ENCODE measurements at regions not wholly inside any gene's neighbourhood (a gene's known extent, or its start where the extent isn't known, plus 50 kb on each side); places are given as distances from the start of the nearest gene placed in this dataset.
"Not testable (repeated sequence)": the region's sequence is repeated elsewhere in the genome, so short reads cannot be mapped to it uniquely, and the experiment has no call there.

- DNase-seq (ENCODE audit: low read depth) = no peak
- no peak for TF ChIP-seq CTCF (IDR thresholded peaks at IDR 0.05; ENCODE audit: low read length, missing control alignments)
- H3K4me3 ChIP-seq (replicated peaks; ENCODE audit: low read depth, low read length) = no peak overlapping the region
These were observed 407.6 kb upstream of the SPHKAP start for GRCh38 chr2:228589115-228589514.

GRCh38 chr2:228581731-228582130 lies 400.2 kb upstream of the SPHKAP start:
- no peak overlapping the region for H3K4me3 ChIP-seq (replicated peaks; ENCODE audit: low read depth, low read length)
- no peak for TF ChIP-seq CTCF (IDR thresholded peaks at IDR 0.05; ENCODE audit: low read length, missing control alignments)
- DNase-seq (ENCODE audit: low read depth) = no peak

- no peak overlapping the region for H3K4me3 ChIP-seq (replicated peaks; ENCODE audit: low read depth, low read length)
- no peak for DNase-seq (ENCODE audit: low read depth)
- TF ChIP-seq CTCF (IDR thresholded peaks at IDR 0.05; ENCODE audit: low read length, missing control alignments) = no peak
These were observed 394.4 kb upstream of the SPHKAP start for GRCh38 chr2:228575897-228576296.

- H3K4me3 ChIP-seq (replicated peaks; ENCODE audit: low read depth, low read length); DNase-seq (ENCODE audit: low read depth): not testable (repeated sequence)
These were observed 386.8 kb upstream of the SPHKAP start for GRCh38 chr2:228568275-228568674.

- no peak overlapping the region for H3K4me3 ChIP-seq (replicated peaks; ENCODE audit: low read depth, low read length)
- no peak for TF ChIP-seq CTCF (IDR thresholded peaks at IDR 0.05; ENCODE audit: low read length, missing control alignments)
- DNase-seq (ENCODE audit: low read depth) = no peak
These were observed 380.3 kb upstream of the SPHKAP start for GRCh38 chr2:228561816-228562215.

GRCh38 chr2:228559774-228560415 lies 378.4 kb upstream of the SPHKAP start:
- DNase-seq (ENCODE audit: low read depth) = no peak
- no peak for TF ChIP-seq CTCF (IDR thresholded peaks at IDR 0.05; ENCODE audit: low read length, missing control alignments)
- H3K4me3 ChIP-seq (replicated peaks; ENCODE audit: low read depth, low read length) = no peak overlapping the region

- no peak overlapping the region for H3K4me3 ChIP-seq (replicated peaks; ENCODE audit: low read depth, low read length)
- peak; percentile 8 for DNase-seq (ENCODE audit: low read depth)
- TF ChIP-seq CTCF (IDR thresholded peaks at IDR 0.05; ENCODE audit: low read length, missing control alignments) = no peak
These were observed 375.2 kb upstream of the SPHKAP start for GRCh38 chr2:228556717-228557116.

Measured in fibroblast of pulmonary artery (primary cell).